ENCODE measurements at regions not wholly inside any gene's neighbourhood (a gene's known extent, or its start where the extent isn't known, plus 50 kb on each side); places are given as distances from the start of the nearest gene placed in this dataset.

DNA sequence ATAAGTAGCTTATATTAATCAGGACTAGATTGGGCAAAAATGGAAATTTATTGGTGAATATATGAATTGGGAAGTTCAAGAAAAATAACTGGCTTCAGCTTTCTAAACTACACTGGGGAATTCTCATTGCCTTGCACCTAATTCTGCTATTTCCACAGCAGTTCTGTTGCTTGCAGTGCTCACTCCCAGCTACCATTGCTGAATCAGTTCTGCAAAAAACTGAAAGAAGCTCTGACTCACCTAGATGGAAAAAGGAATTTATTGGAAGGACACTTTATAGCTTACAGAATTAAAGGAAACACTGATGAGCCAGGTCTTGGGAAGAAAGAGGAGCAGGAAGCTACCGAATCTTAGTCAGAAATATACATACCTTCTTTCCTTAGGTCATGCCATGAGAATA, 60.3 kb upstream of the ACVR1 start:
- ATAC-seq = no peak
- H3K27me3 ChIP-seq = no peaks in the 10 kb centered on the region
- no peaks in the 10 kb centered on the region for H3K4me1 ChIP-seq
- H3K36me3 ChIP-seq = no peaks in the 10 kb centered on the region
- intact Hi-C loops (cut with DNase I) = no loop called here
- no peak overlapping the region for H3K27ac ChIP-seq
- no peaks in the 10 kb centered on the region for H3K9me3 ChIP-seq
- DNase-seq = no peak
- TF ChIP-seq, protein P1, sequence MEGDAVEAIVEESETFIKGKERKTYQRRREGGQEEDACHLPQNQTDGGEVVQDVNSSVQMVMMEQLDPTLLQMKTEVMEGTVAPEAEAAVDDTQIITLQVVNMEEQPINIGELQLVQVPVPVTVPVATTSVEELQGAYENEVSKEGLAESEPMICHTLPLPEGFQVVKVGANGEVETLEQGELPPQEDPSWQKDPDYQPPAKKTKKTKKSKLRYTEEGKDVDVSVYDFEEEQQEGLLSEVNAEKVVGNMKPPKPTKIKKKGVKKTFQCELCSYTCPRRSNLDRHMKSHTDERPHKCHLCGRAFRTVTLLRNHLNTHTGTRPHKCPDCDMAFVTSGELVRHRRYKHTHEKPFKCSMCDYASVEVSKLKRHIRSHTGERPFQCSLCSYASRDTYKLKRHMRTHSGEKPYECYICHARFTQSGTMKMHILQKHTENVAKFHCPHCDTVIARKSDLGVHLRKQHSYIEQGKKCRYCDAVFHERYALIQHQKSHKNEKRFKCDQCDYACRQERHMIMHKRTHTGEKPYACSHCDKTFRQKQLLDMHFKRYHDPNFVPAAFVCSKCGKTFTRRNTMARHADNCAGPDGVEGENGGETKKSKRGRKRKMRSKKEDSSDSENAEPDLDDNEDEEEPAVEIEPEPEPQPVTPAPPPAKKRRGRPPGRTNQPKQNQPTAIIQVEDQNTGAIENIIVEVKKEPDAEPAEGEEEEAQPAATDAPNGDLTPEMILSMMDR (IDR thresholded peaks at IDR 0.05) = no peak
- H3K4me3 ChIP-seq = no peak overlapping the region

DNA sequence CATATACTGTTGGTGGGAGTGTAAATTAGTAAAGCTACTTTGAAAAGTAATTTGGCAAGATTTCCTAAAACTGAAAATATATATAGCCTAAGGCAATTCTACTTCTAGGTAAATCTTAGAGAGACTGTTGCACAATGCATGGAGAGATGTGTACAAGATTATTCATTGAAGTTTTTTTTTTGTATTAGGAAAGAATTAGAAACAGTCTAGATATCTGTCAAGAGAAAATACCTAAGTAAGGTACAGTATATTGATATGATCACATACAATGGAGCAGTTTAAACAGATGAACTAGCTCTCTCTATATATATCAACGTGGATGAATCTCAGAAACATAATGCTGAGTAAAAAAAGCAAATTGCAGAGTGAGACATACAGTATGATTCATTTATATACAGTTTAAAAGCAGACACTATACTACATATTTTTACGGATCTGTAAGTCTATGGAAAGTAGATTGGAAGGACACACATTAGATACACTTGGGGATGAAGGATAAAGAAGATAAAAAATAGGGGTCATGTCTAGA, 59.3 kb upstream of the ACVR1 start:
- no peaks in the 10 kb centered on the region for H3K36me3 ChIP-seq
- no peak overlapping the region for H3K27ac ChIP-seq
- ATAC-seq = no peak
- H3K4me1 ChIP-seq = no peaks in the 10 kb centered on the region
- no peak for DNase-seq
- TF ChIP-seq, protein P1 (IDR thresholded peaks at IDR 0.05) = no peak
- no peaks in the 10 kb centered on the region for H3K9me3 ChIP-seq
- H3K27me3 ChIP-seq = no peaks in the 10 kb centered on the region
- H3K4me3 ChIP-seq = no peak overlapping the region
- intact Hi-C loops (cut with DNase I) = no loop called here

- no peaks in the 10 kb centered on the region for H3K36me3 ChIP-seq
- TF ChIP-seq, protein P1 (IDR thresholded peaks at IDR 0.05) = no peak
- no peak overlapping the region for H3K4me3 ChIP-seq
- H3K4me1 ChIP-seq = no peaks in the 10 kb centered on the region
- no peak for DNase-seq
- no peak overlapping the region for H3K27ac ChIP-seq
- ATAC-seq = no peak
- no peaks in the 10 kb centered on the region for H3K27me3 ChIP-seq
- H3K9me3 ChIP-seq = no peaks in the 10 kb centered on the region
- intact Hi-C loops (cut with DNase I) = no loop called here
These were observed 58.7 kb upstream of the ACVR1 start for GRCh38 chr2:157934684-157935377.

DNA sequence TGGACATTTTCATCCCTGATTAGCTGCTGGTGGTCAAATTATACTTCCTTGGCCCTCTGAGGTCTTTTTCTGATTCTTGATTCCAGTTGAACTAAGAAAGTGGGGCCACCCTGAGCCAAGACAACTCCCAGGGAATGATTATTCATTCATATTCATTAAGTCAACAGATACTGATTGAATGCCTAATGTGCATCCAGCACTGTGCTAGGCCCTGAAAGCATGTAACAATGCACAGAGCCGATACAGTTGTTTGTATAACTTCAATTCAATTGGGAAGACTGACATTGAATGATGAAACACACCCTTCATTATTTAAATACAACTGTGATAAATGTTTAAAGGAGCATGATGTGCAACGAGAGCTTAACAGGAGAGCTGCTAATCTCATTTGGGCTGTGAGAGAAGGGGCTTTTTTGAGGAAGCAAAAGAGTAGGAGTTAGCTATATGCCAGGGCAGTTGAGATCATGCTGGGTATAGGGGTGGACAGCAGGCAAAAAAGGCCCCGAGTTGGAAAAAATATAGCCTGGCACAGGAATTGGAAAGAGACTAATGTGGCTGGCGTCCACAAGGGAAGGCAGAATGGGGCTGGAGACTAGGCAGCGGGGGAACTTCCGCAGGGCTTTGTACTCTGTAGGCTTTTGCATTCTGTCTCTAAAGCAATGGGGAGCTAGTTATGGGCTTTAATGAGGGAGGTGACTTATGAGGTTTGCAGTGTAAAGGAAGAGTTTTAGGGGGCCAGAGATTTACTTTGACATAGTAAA, 57.2 kb upstream of the ACVR1 start:
- no peak for ATAC-seq
- no peak overlapping the region for H3K27ac ChIP-seq

More for the DNA sequence above, 57.2 kb upstream of the ACVR1 start:
- Histone ChIP-seq H3K4me1 (no peaks in the 10 kb centered on the region), H3K27me3 (no peaks in the 10 kb centered on the region), H3K36me3 (no peaks in the 10 kb centered on the region), H3K9me3 (no peaks in the 10 kb centered on the region), H3K4me3 (no peak overlapping the region)
- intact Hi-C loops (cut with DNase I) = no loop called here
- TF ChIP-seq, protein P1 (IDR thresholded peaks at IDR 0.05) = no peak
- no peak for DNase-seq

Measured in left lung (tissue), 4 donors.